Panc1 (cell line): ENCODE measurements at regions not wholly inside any gene's neighbourhood (a gene's known extent, or its start where the extent isn't known, plus 50 kb on each side); places are given as distances from the start of the nearest gene placed in this dataset.

Source experiments
- ATAC-seq: fragments of 200-7000 bp; cut with Tn5 transposase; 2 replicates; pipeline ENCODE4 v1.9.1; 2020; ENCODE audit warnings: mild to moderate bottlenecking, moderate library complexity
- BruUV-seq: library from RNA; stranded (reverse); fragments of 400-500 nt; replicated peaks from 2 replicates; lab custom pipeline; 2021; lab: Mats Ljungman, UMichigan
- CTCF ChIA-PET: fragments of 300-600 bp; sonication (Branson Sonifier 250); formaldehyde crosslinking; loops from one replicate; lab custom pipeline; 2022; ENCODE audit warnings: antibody characterized with exemption; lab: Charles Lee
- POLR2A ChIA-PET: fragments of 300-600 bp; sonication (Branson Sonifier 250); formaldehyde crosslinking; loops from one replicate; lab custom pipeline; 2022; ENCODE audit warnings: antibody characterized with exemption; lab: Charles Lee
- DNase-seq: peaks from one replicate; pipeline ENCODE4 v3.0.0-alpha.2; 2010; ENCODE audit warnings: low read depth, low spot score
- H3K27ac ChIP-seq: 2 replicates; pipeline ENCODE4 v1.5.1; 2011; ENCODE audit warnings: mild to moderate bottlenecking, low read length, inconsistent platforms
- H3K27me3 ChIP-seq: fragments of 200-500 bp; sonication (Bioruptor generic); 2 replicates; pipeline ENCODE4 v1.6.0; 2014; ENCODE audit warnings: low read length, inconsistent platforms; ENCODE audit not compliant: control insufficient read depth, insufficient read depth
- H3K36me3 ChIP-seq: fragments of 200-500 bp; sonication (Bioruptor generic); 2 replicates; pipeline ENCODE4 v1.5.1; 2014; ENCODE audit warnings: inconsistent platforms, mild to moderate bottlenecking, low read length, moderate library complexity; ENCODE audit not compliant: control insufficient read depth, insufficient read depth
- H3K4me1 ChIP-seq: 2 replicates; pipeline ENCODE4 v1.5.1; 2011; ENCODE audit warnings: inconsistent platforms, mild to moderate bottlenecking, low read length, moderate library complexity; ENCODE audit not compliant: control insufficient read depth, insufficient read depth
- H3K4me3 ChIP-seq, 2 experiments: 2 replicates each; pipeline ENCODE4 v1.5.1; 2011 to 2012; ENCODE audit warnings: low read depth in 2 of 2, low read length in 2 of 2, mild to moderate bottlenecking in 2 of 2, inconsistent platforms in 1 of 2, moderate library complexity in 1 of 2
- H3K9me3 ChIP-seq: fragments of 200-500 bp; sonication (Bioruptor generic); 2 replicates; pipeline ENCODE4 v1.5.1; 2014; ENCODE audit warnings: low read depth, mild to moderate bottlenecking, inconsistent platforms, low read length, moderate library complexity; ENCODE audit not compliant: control insufficient read depth, insufficient read depth
- POLR2AphosphoS5 ChIP-seq: IDR thresholded peaks from 2 replicates; pipeline ENCODE4 v1.6.1; 2012; ENCODE audit warnings: mild to moderate bottlenecking, low read depth, low read length, moderate library complexity
- SIN3A ChIP-seq: IDR thresholded peaks from 2 replicates; pipeline ENCODE4 v1.6.1; 2012; ENCODE audit warnings: low read depth, mild to moderate bottlenecking, low read length, moderate library complexity, borderline replicate concordance; ENCODE audit not compliant: insufficient read depth
- TCF7L2 ChIP-seq: IDR thresholded peaks from 2 replicates; pipeline ENCODE4 v1.6.1; 2011; ENCODE audit warnings: mild to moderate bottlenecking, low read depth, low read length, inconsistent platforms
- in situ Hi-C: cut with HindIII; loops from 2 replicates; pipeline ENCODE4 v1.10.0; 2016; ENCODE audit warnings: low sequenced_read_pairs, low pct_unique_long_range_greater_than_20kb
- intact Hi-C: fragments of 100-400 bp; cut with micrococcal nuclease; formaldehyde crosslinking; loops from one replicate; pipeline ENCODE4 v1.10.0; 2022; ENCODE audit not compliant: unreplicated experiment
- TF ChIP-seq, protein P1 (sequence below): fragments of 450-650 bp; IDR thresholded peaks from 2 replicates; pipeline ENCODE4 v1.5.1; 2017; ENCODE audit warnings: mild to moderate bottlenecking
- TF ChIP-seq, protein P2 (sequence below), 2 experiments: IDR thresholded peaks; 2 replicates each; pipeline ENCODE4 v1.6.1; 2011 to 2012; ENCODE audit warnings: low read depth in 2 of 2, control low read depth in 1 of 2, low read length in 1 of 2, mild to moderate bottlenecking in 1 of 2, moderate library complexity in 1 of 2; ENCODE audit not compliant: insufficient read depth in 1 of 2

DNA sequence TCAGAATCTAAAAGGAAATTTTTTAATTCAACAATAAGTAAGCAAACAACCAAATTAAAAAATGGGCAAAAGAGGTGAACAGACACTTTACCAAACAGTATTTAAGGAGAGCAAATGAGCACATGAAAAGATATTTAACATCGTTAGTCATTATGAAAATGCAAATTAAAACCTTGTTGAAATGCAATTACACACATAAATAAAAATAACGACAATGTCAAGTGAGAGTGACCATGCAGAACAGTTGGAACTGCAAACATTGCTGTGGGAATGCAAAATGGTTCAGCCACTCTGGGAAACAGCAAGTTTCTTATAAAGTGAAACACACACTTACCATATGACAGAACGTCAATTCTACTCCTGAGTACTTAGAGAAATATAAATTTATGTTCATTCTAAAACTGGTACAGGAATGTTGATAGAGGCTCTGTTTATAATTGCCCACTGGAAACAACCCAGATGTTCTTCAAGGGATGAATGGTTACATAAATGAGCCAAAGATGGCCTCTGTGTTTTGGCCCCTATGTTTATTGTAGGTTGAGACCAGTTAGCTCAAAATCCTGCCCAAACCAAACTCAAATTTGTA lies 678.1 kb downstream of the UQCRFS1 start:
- no TSS peak for BruUV-seq

DNA sequence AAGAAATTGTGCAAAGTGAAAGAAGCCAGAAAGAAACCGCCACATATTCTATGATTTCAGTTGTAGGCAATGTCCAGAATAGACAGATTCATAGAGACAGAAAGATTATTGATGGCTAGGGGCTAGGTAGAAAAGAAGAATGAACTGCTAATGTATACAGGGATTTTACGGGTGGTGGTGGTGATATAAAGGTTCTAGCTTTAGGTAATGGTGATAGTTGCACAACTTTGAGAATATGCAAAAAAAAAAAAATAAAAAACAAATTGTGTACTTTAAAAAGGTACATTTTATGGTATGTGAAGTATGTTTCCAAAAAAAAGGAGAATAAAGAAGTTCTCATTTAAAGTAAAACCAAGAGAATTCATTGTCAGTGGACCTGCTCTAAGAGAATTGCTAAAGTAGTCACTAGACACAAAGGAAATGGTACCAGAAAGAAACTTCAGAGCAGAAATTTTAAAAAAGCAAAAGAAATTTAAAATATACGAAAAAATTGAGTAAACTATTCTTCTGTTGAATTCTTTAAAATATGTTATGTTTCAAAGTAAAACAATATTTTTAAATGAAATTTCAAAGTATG lies 680.1 kb downstream of the UQCRFS1 start:
- Histone ChIP-seq H3K36me3 (no peaks in the 10 kb centered on the region), H3K27me3 (no peaks in the 10 kb centered on the region), H3K4me1 (no peaks in the 10 kb centered on the region), H3K27ac (no peak overlapping the region), H3K4me3 (no peak overlapping the region), H3K9me3 (peaks cover 4% of the 10 kb centered on the region)
- TF ChIP-seq TCF7L2 = no peak
- TF ChIP-seq, protein P1, sequence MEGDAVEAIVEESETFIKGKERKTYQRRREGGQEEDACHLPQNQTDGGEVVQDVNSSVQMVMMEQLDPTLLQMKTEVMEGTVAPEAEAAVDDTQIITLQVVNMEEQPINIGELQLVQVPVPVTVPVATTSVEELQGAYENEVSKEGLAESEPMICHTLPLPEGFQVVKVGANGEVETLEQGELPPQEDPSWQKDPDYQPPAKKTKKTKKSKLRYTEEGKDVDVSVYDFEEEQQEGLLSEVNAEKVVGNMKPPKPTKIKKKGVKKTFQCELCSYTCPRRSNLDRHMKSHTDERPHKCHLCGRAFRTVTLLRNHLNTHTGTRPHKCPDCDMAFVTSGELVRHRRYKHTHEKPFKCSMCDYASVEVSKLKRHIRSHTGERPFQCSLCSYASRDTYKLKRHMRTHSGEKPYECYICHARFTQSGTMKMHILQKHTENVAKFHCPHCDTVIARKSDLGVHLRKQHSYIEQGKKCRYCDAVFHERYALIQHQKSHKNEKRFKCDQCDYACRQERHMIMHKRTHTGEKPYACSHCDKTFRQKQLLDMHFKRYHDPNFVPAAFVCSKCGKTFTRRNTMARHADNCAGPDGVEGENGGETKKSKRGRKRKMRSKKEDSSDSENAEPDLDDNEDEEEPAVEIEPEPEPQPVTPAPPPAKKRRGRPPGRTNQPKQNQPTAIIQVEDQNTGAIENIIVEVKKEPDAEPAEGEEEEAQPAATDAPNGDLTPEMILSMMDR = no peak
- TF ChIP-seq, protein P2, sequence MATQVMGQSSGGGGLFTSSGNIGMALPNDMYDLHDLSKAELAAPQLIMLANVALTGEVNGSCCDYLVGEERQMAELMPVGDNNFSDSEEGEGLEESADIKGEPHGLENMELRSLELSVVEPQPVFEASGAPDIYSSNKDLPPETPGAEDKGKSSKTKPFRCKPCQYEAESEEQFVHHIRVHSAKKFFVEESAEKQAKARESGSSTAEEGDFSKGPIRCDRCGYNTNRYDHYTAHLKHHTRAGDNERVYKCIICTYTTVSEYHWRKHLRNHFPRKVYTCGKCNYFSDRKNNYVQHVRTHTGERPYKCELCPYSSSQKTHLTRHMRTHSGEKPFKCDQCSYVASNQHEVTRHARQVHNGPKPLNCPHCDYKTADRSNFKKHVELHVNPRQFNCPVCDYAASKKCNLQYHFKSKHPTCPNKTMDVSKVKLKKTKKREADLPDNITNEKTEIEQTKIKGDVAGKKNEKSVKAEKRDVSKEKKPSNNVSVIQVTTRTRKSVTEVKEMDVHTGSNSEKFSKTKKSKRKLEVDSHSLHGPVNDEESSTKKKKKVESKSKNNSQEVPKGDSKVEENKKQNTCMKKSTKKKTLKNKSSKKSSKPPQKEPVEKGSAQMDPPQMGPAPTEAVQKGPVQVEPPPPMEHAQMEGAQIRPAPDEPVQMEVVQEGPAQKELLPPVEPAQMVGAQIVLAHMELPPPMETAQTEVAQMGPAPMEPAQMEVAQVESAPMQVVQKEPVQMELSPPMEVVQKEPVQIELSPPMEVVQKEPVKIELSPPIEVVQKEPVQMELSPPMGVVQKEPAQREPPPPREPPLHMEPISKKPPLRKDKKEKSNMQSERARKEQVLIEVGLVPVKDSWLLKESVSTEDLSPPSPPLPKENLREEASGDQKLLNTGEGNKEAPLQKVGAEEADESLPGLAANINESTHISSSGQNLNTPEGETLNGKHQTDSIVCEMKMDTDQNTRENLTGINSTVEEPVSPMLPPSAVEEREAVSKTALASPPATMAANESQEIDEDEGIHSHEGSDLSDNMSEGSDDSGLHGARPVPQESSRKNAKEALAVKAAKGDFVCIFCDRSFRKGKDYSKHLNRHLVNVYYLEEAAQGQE (IDR thresholded peaks at IDR 0.05; ENCODE audit: insufficient read depth in 1 of 2, low read depth in 2 of 2, low read length in 1 of 2) = no peak
- TF ChIP-seq SIN3A = no peak
- no peak for TF ChIP-seq POLR2AphosphoS5
- ChIA-PET CTCF (no interaction called here), POLR2A (interaction anchor here (0.6 kb wide), 1 partner anchor 75 kb away, joined by 3 read pairs; no protein-coding TSS in a partner anchor)
- DNase-seq = no peak
- no TSS peak for BruUV-seq
- intact Hi-C loops = no loop called here
- in situ Hi-C loops = no loop called here
- no peak for ATAC-seq

More for the DNA sequence above, 678.1 kb downstream of the UQCRFS1 start:
- H3K4me3 ChIP-seq = no peak overlapping the region
- in situ Hi-C loops = no loop called here
- TF ChIP-seq SIN3A (no peak), POLR2AphosphoS5 (no peak)
- ChIA-PET POLR2A (no interaction called here), CTCF (interaction anchor here (0.6 kb wide), 1 partner anchor 17 kb away, joined by 4 read pairs; no protein-coding TSS in a partner anchor)
- no peaks in the 10 kb centered on the region for H3K27me3 ChIP-seq
- H3K36me3 ChIP-seq = no peaks in the 10 kb centered on the region
- intact Hi-C loops = no loop called here
- H3K4me1 ChIP-seq = no peaks in the 10 kb centered on the region
- DNase-seq = no peak
- H3K27ac ChIP-seq = no peak overlapping the region
- peaks cover 7% of the 10 kb centered on the region for H3K9me3 ChIP-seq
- ATAC-seq = no peak

DNA sequence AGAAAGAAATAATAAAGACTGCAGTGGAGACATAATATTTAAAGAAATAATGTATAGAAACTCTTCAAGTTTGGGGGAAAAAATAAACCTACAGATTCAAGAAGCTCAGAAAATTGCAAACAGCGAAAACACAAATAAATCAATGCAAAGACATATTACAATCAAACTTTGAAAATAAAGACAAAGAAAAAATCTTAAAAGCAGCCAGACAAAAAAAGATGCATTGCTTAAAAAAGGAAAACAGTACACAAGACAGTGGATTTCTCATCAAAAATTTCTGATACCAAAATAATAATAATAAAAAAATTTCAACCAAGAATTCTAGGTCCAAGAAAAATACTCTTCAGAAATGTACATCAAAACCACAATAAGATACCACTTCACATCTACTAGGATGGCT lies 681.0 kb downstream of the UQCRFS1 start:
- no TSS peak for BruUV-seq
- ChIA-PET POLR2A (no interaction called here), CTCF (no interaction called here)
- ATAC-seq (no peak), DNase-seq (no peak)
- in situ Hi-C loops = no loop called here
- Histone ChIP-seq H3K9me3 (no peaks in the 10 kb centered on the region; the same call in 1 of the 2 replicates), H3K27ac (no peak overlapping the region), H3K4me3 (no peak overlapping the region), H3K36me3 (no peaks in the 10 kb centered on the region), H3K4me1 (no peaks in the 10 kb centered on the region), H3K27me3 (no peaks in the 10 kb centered on the region)
- intact Hi-C loops = no loop called here
- TF ChIP-seq TCF7L2 (no peak), SIN3A (no peak), POLR2AphosphoS5 (no peak)
- TF ChIP-seq, protein P2 (IDR thresholded peaks at IDR 0.05; ENCODE audit: insufficient read depth in 1 of 2, low read depth in 2 of 2, low read length in 1 of 2) = no peak
- TF ChIP-seq, protein P1 = no peak
